ENCODE measurements at regions not wholly inside any gene's neighbourhood (a gene's known extent, or its start where the extent isn't known, plus 50 kb on each side); places are given as distances from the start of the nearest gene placed in this dataset.

DNA sequence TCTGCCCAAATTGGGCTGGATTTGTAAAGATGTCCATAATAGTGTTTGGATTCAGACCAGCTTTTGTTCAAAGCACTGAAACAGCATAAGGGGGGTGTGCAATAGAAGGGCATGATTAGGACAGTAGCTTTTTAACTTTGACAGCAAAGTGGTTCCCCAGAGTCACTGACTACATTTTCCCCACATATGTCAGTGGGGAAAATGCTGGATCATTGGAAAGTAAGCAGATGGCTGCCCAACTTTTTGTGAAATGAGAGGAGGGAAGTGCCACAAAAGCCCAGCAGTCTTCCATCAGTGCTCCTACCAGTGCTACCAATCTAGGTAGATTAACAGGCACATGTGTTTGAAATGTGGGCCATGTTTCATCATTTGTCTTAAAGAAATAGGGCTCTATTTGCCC lies 162.8 kb downstream of the FZD1 start:
- no peak for TF ChIP-seq CTCF (IDR thresholded peaks at IDR 0.05)

DNA sequence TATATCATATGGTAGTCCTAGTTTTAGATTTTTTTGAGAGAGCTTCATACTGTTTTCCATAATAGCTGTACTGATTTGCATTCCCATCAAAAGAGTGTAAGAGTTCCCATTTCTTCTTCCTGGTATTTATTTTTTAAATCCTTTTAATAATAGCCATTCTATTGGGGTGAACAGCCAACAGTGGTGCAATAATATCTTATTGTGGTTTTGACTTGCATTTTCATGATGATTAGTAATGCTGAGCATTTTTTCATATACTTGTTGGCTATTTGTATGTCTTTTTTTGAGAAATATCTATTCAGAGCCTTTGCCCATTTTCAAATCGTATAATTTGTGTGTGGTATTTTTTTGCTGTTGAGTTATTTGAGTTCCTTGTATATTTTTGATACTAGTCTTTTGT lies 167.4 kb downstream of the FZD1 start:
- TF ChIP-seq CTCF (IDR thresholded peaks at IDR 0.05), result no peak

DNA sequence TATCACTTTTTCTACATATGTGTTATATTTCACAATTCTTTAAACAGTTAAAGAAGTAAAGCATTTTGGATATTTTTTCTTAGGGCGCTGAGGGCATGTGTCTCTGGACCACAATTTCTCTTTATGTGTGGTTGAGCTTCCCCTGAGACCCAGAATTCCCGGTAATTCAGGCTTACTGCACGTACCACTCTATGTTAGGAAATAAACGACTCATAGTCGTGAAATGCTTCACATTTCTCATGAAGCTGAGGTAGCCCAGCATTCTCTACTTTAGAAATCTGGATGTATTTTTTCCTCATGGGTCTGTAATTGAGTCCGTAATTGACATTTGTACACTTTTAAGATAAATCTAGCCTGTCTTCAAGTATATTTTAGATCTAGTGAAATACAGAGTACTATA lies 170.6 kb downstream of the FZD1 start:
- no peak for TF ChIP-seq CTCF (IDR thresholded peaks at IDR 0.05)

- no peak for TF ChIP-seq CTCF (IDR thresholded peaks at IDR 0.05)
Observed at GRCh38 chr7:91435381-91436059, 171.3 kb downstream of the FZD1 start.

DNA sequence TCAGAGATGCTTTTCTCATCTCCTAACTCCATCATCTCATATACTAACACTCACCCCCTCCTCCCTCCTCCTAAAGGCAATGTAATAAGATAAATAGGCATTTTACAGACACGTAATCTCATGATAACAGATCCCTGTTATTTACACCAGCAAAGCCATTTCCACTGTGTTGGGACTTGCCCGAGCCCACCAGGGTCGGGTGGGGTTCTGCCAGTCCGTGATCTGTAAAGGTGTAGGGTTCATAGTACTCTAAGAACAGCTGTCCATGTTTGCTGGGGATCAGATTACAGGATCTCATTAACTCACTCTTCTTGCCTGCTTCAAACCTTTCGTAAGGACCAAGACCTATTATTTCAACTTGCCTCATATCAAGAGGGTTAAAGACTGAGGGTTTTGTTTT lies 172.4 kb downstream of the FZD1 start:
- TF ChIP-seq CTCF (IDR thresholded peaks at IDR 0.05), result no peak

GRCh38 chr7:91443862-91444261 lies 179.6 kb downstream of the FZD1 start:
- TF ChIP-seq CTCF (IDR thresholded peaks at IDR 0.05), result no peak

GRCh38 chr7:91446819-91447218 lies 182.6 kb downstream of the FZD1 start:
- no peak for TF ChIP-seq CTCF (IDR thresholded peaks at IDR 0.05)

- TF ChIP-seq CTCF (IDR thresholded peaks at IDR 0.05), result no peak
Observed at GRCh38 chr7:91455411-91455810, 191.2 kb downstream of the FZD1 start.
